AG09309 (cell line): ENCODE measurements at regions not wholly inside any gene's neighbourhood (a gene's known extent, or its start where the extent isn't known, plus 50 kb on each side); places are given as distances from the start of the nearest gene placed in this dataset.
A peak's percentile ranks its signal among the peaks of the same experiment; 100 is the strongest.

ENCODE experiments used
- DNase-seq: peaks from one replicate; pipeline ENCODE4 v3.0.0-alpha.2; 2010; ENCODE audit warnings: low read depth
- H3K4me3 ChIP-seq: 2 replicates; pipeline ENCODE4 v1.5.1; 2011; ENCODE audit warnings: mild to moderate bottlenecking, low read depth, low read length, moderate library complexity; ENCODE audit not compliant: control insufficient read depth
- CTCF ChIP-seq: IDR thresholded peaks from 2 replicates; pipeline ENCODE4 v1.5.1; 2011; ENCODE audit warnings: mild to moderate bottlenecking, low read depth, low read length, inconsistent platforms; ENCODE audit not compliant: insufficient read depth, control insufficient read depth; ENCODE audit errors: missing control alignments

- no peak for TF ChIP-seq CTCF
- DNase-seq = no peak
- no peak overlapping the region for H3K4me3 ChIP-seq
These were observed 267.6 kb downstream of the AEBP2 start for GRCh38 chr12:19706936-19707335.

- no peak for DNase-seq
- peak; percentile 17 for TF ChIP-seq CTCF
- H3K4me3 ChIP-seq = no peak overlapping the region
These were observed 268.7 kb downstream of the AEBP2 start for GRCh38 chr12:19707948-19708409.

GRCh38 chr12:19709889-19710288, 270.6 kb downstream of the AEBP2 start:
- DNase-seq = no peak
- TF ChIP-seq CTCF = no peak
- H3K4me3 ChIP-seq = no peak overlapping the region

GRCh38 chr12:19710811-19711793, 271.8 kb downstream of the AEBP2 start:
- H3K4me3 ChIP-seq = no peak overlapping the region
- no peak for DNase-seq
- no peak for TF ChIP-seq CTCF

GRCh38 chr12:19712041-19712440, 272.7 kb downstream of the AEBP2 start:
- no peak for TF ChIP-seq CTCF
- DNase-seq = peak; percentile 56
- H3K4me3 ChIP-seq = no peak overlapping the region

GRCh38 chr12:19718401-19718800, 279.1 kb downstream of the AEBP2 start:
- TF ChIP-seq CTCF = no peak
- H3K4me3 ChIP-seq = no peak overlapping the region
- no peak for DNase-seq

GRCh38 chr12:19719672-19720071, 280.4 kb downstream of the AEBP2 start:
- TF ChIP-seq CTCF = no peak
- no peak for DNase-seq
- no peak overlapping the region for H3K4me3 ChIP-seq
